ENCODE measurements at regions not wholly inside any gene's neighbourhood (a gene's known extent, or its start where the extent isn't known, plus 50 kb on each side); places are given as distances from the start of the nearest gene placed in this dataset. TPM values are rescaled to one million over a fixed set of nuclear protein-coding genes. Genes with fewer than 3 reads are reported as not detected.

GRCh38 chr5:8984386-8984785 is 561.5 kb downstream of the SEMA5A start:
- FAIRE-seq (no peak), DNase-seq (ENCODE audit: low read depth, low spot score) (no peak)
- H3K9ac ChIP-seq (replicated peaks; ENCODE audit: extremely low read depth, insufficient read depth, low read length): no peak overlapping the region
- H3K36me3 ChIP-seq (ENCODE audit: control insufficient read depth in 2 of 2, extremely low read depth in 1 of 2, insufficient read depth in 2 of 2, low read length in 2 of 2): no peaks in the 10 kb centered on the region
- no peak overlapping the region for H3K4me2 ChIP-seq (ENCODE audit: insufficient read depth, low read length)
- intact Hi-C loops (cut with micrococcal nuclease): no loop called here
- H3K27ac ChIP-seq (ENCODE audit: insufficient read depth, low read depth, low read length): no peak overlapping the region
- no peaks in the 10 kb centered on the region for H3K4me1 ChIP-seq (ENCODE audit: control insufficient read depth, extremely low read depth, insufficient read depth, low read length)
- no peak overlapping the region for H3K4me3 ChIP-seq (replicated peaks in 1 of 3; ENCODE audit: insufficient read depth in 1 of 3, low read depth in 1 of 3, low read length in 3 of 3)
- ChIA-PET CTCF (interaction anchor here (0.7 to 2.3 kb wide), 4 partner anchors 9 to 77 kb away, joined by 3 to 7 read pairs (median 4); no protein-coding TSS in a partner anchor), POLR2A (no interaction called here)
- no peaks in the 10 kb centered on the region for H3K9me3 ChIP-seq (replicated peaks; ENCODE audit: control insufficient read depth, insufficient read depth, low read length)
- no peaks in the 10 kb centered on the region for H4K20me1 ChIP-seq (replicated peaks; ENCODE audit: control insufficient read depth, extremely low read depth, insufficient read depth, low read length)
- H3K79me2 ChIP-seq (ENCODE audit: control insufficient read depth, insufficient read depth, low read length): no peaks in the 10 kb centered on the region
- TF ChIP-seq POLR2AphosphoS5 (IDR thresholded peaks at IDR 0.05; ENCODE audit: insufficient read depth, low read depth, low read length) (no peak), POLR2A (IDR thresholded peaks at IDR 0.05; ENCODE audit: low read depth, low read length) (no peak), GATA2 (IDR thresholded peaks at IDR 0.05; ENCODE audit: insufficient read depth, insufficient read length, low read depth, low read length) (no peak), JUN (IDR thresholded peaks at IDR 0.05; ENCODE audit: borderline replicate concordance, insufficient read depth, insufficient read length, low read depth) (no peak), FOS (IDR thresholded peaks at IDR 0.05; ENCODE audit: borderline replicate concordance, insufficient read depth, low read length) (no peak), EZH2 (IDR thresholded peaks at IDR 0.05; ENCODE audit: borderline replicate concordance, low read depth, low read length, severe bottlenecking) (no peak), MAX (IDR thresholded peaks at IDR 0.05; ENCODE audit: insufficient read depth, insufficient read length) (no peak), MYC (IDR thresholded peaks at IDR 0.05; ENCODE audit: low read depth, low read length) (no peak)
- dilution Hi-C loops (cut with MboI; ENCODE audit: extremely low pct_ligation_motif_present, low sequenced_read_pairs): no loop called here
- BruUV-seq (replicated peaks): no TSS peak
- no peaks in the 10 kb centered on the region for H3K27me3 ChIP-seq (ENCODE audit: control insufficient read depth in 2 of 2, insufficient read depth in 2 of 2, low read length in 2 of 2)
- H2AFZ ChIP-seq (ENCODE audit: low read depth, low read length): no peak overlapping the region
- H3K9me1 ChIP-seq (replicated peaks; ENCODE audit: control insufficient read depth, extremely low read depth, insufficient read depth, low read length): no peaks in the 10 kb centered on the region

MicroRNAs encoded in the stretch of these regions (microRNA counts, 767-probe panel; counts per million panel counts)
- microRNA hsa-miR-4458: 723 counts per million, percentile 96 among the panel's probes with 10 or more counts

Small RNAs in the stretch of these regions (small RNA-seq; reads per million reads assigned to genes)
- gene AC091895.1 (ENCODE audit: insufficient read depth, insufficient read length, low read depth, low replicate concordance) (not detected), gene AC091912.1 (ENCODE audit: insufficient read depth, insufficient read length, low read depth, low replicate concordance) (not detected), gene AC091912.2 (ENCODE audit: insufficient read depth, insufficient read length, low read depth, low replicate concordance) (not detected), gene AC091932.2 (ENCODE audit: insufficient read depth, insufficient read length, low read depth, low replicate concordance) (not detected), gene AC091932.4 (ENCODE audit: insufficient read depth, insufficient read length, low read depth, low replicate concordance) (not detected), gene AC091953.1 (ENCODE audit: insufficient read depth, insufficient read length, low read depth, low replicate concordance) (not detected), gene AC091953.2 (ENCODE audit: insufficient read depth, insufficient read length, low read depth, low replicate concordance) (not detected), gene AC091953.3 (ENCODE audit: insufficient read depth, insufficient read length, low read depth, low replicate concordance) (not detected), gene AC091953.5 (ENCODE audit: insufficient read depth, insufficient read length, low read depth, low replicate concordance) (not detected), gene AC091965.3 (ENCODE audit: insufficient read depth, insufficient read length, low read depth, low replicate concordance) (not detected), gene RNU1-76P (ENCODE audit: insufficient read depth, insufficient read length, low read depth, low replicate concordance) (not detected)

Data from endothelial cell of umbilical vein (primary cell).